Upper lobe of right lung (tissue), 1 donor: ENCODE measurements at regions not wholly inside any gene's neighbourhood (a gene's known extent, or its start where the extent isn't known, plus 50 kb on each side); places are given as distances from the start of the nearest gene placed in this dataset.
"Not testable (repeated sequence)": the region's sequence is repeated elsewhere in the genome, so short reads cannot be mapped to it uniquely, and the experiment has no call there.

ENCODE experiments used
- ATAC-seq: fragments of 200-7000 bp; cut with Tn5 transposase; one replicate; pipeline ENCODE4 v1.9.1; 2020; ENCODE audit warnings: mild to moderate bottlenecking, moderate library complexity
- DNase-seq: peaks from one replicate; pipeline ENCODE4 v3.0.0-alpha.2; 2020
- H3K27ac ChIP-seq: fragments of 200-600 bp; one replicate; pipeline ENCODE4 v1.8.0; 2022
- H3K27me3 ChIP-seq: fragments of 200-600 bp; one replicate; pipeline ENCODE4 v1.8.0; 2022; ENCODE audit warnings: mild to moderate bottlenecking
- H3K36me3 ChIP-seq: fragments of 200-600 bp; one replicate; pipeline ENCODE4 v1.8.0; 2022
- H3K4me1 ChIP-seq: fragments of 200-600 bp; one replicate; pipeline ENCODE4 v1.8.0; 2022
- H3K4me3 ChIP-seq: fragments of 200-600 bp; one replicate; pipeline ENCODE4 v1.8.0; 2022; ENCODE audit warnings: mild to moderate bottlenecking
- H3K9me3 ChIP-seq: fragments of 200-600 bp; one replicate; pipeline ENCODE4 v1.8.0; 2022
- intact Hi-C: fragments of 100-400 bp; cut with DNase I; formaldehyde crosslinking; loops from one replicate; pipeline ENCODE4 v1.11.0; 2022
- TF ChIP-seq, protein P1 (sequence below): fragments of 200-600 bp; IDR thresholded peaks from one replicate; pipeline ENCODE4 v1.8.0; 2022; ENCODE audit warnings: antibody characterized with exemption
- donor health status: DM: no; HTN: yes; CAD: no; lungs with severe emphysema.

DNA sequence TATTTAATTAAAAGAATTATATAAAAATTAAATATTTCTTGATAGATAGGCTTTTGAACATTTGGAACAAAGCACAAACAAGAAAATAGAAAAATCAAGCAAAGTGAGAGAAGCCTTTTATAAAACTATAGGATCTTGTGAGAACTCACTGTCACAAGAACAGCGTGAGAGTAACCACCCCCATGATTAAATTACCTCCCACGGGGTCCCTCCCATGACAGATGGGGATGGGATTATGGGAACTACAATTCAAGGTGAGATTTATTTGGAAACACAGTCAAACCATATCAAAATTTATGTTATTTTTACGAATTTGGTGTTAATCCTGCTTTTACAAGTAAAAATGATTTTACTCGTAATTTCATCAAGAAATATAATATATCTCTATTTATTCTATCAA lies 1136.1 kb upstream of the POT1 start:
- H3K36me3 ChIP-seq = no peaks in the 10 kb centered on the region
- intact Hi-C loops = no loop called here
- no peaks in the 10 kb centered on the region for H3K27me3 ChIP-seq
- H3K4me3 ChIP-seq = no peak overlapping the region
- H3K27ac ChIP-seq = no peak overlapping the region
- DNase-seq (no peak), ATAC-seq (no peak)
- TF ChIP-seq, protein P1, sequence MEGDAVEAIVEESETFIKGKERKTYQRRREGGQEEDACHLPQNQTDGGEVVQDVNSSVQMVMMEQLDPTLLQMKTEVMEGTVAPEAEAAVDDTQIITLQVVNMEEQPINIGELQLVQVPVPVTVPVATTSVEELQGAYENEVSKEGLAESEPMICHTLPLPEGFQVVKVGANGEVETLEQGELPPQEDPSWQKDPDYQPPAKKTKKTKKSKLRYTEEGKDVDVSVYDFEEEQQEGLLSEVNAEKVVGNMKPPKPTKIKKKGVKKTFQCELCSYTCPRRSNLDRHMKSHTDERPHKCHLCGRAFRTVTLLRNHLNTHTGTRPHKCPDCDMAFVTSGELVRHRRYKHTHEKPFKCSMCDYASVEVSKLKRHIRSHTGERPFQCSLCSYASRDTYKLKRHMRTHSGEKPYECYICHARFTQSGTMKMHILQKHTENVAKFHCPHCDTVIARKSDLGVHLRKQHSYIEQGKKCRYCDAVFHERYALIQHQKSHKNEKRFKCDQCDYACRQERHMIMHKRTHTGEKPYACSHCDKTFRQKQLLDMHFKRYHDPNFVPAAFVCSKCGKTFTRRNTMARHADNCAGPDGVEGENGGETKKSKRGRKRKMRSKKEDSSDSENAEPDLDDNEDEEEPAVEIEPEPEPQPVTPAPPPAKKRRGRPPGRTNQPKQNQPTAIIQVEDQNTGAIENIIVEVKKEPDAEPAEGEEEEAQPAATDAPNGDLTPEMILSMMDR = no peak
- no peaks in the 10 kb centered on the region for H3K9me3 ChIP-seq
- H3K4me1 ChIP-seq = no peaks in the 10 kb centered on the region

DNA sequence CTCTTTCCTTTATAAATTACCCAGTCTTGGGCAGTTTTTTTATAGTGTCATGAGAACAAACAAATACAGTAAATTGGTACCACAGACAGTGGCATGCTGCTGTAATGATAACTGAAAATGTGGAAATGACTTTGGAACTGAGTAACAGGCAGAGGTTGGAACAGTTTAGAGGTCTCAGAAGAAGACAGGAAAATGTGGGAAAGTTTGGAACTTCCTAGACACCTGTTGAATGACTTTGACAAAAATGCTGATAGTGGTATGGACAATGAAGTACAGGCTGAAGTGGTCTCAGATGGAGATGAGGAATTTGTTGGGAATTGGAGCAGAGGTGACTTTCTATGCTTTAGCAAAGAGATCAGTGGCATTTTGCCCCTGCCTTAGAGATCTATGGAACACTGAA lies 1128.4 kb upstream of the POT1 start:
- TF ChIP-seq, protein P1 = no peak

DNA sequence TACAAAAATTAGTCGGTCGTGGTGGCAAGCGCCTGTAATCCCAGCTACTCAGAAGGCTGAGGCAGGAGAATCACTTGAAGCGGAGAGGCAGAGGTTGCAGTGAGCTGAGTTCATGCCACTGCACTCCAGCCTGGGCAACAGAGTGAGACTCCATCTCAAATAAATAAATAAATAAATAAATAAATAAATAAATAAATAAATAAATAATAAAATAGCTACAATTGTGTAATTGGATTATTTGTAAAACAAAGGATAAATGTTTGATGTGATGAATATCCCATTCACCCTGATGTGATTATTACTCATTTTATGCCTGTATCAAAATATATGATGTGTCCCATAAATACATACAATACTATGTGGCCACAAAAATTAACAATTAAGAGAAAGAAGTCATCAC lies 1127.0 kb upstream of the POT1 start:
- DNase-seq, H3K4me3 ChIP-seq, H3K36me3 ChIP-seq, H3K27me3 ChIP-seq, H3K4me1 ChIP-seq, ATAC-seq, intact Hi-C loops, H3K9me3 ChIP-seq, H3K27ac ChIP-seq: not testable (repeated sequence)

More for the DNA sequence above, 1128.4 kb upstream of the POT1 start:
- Histone ChIP-seq H3K27ac (no peak overlapping the region), H3K9me3 (no peaks in the 10 kb centered on the region), H3K4me3 (no peak overlapping the region), H3K36me3 (no peaks in the 10 kb centered on the region), H3K4me1 (no peaks in the 10 kb centered on the region), H3K27me3 (no peaks in the 10 kb centered on the region)
- intact Hi-C loops = no loop called here
- ATAC-seq (no peak), DNase-seq (no peak)

DNA sequence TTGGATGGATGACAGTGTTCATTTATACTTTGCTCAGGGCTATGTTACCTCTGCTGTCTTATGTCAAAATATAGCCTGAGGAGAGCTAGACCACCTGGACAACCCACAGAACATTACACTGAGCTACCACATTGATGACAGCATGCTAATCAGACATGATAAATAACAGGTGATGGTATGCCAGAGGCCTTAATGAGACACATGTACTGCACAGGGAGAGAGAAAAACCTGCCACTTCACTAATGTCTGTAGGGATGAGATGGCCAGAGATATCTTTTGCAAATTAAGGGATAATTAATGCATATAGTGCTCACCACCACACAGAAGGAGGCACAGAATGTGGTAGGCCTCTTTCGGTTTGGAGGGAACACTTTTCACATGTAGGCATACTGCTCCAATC lies 1122.6 kb upstream of the POT1 start:
- intact Hi-C loops = no loop called here
- DNase-seq (no peak), ATAC-seq (no peak)
- H3K36me3 ChIP-seq = no peaks in the 10 kb centered on the region
- H3K27ac ChIP-seq = no peak overlapping the region
- no peak overlapping the region for H3K4me3 ChIP-seq
- no peaks in the 10 kb centered on the region for H3K9me3 ChIP-seq
- no peaks in the 10 kb centered on the region for H3K27me3 ChIP-seq
- TF ChIP-seq, protein P1 = no peak
- no peaks in the 10 kb centered on the region for H3K4me1 ChIP-seq

DNA sequence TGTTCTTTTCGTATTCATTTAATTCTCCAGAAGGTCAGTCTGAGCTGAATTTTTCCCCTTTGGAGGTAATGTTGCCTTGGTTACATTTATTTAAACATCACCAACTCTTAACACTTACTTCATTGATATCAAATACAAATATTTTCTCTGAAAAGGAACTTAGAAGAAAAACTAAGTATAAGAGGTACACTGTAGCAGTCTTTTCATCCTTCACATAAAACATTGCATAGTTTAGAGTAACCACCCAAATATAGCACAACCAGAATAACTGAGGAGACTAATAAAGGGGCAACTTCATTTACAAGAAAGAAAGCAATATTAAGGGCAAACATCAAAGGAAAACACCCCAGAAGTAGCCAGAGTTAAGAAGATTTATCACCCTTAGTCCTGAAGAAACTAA lies 1115.0 kb upstream of the POT1 start:
- Histone ChIP-seq H3K4me1 (no peaks in the 10 kb centered on the region), H3K9me3 (no peaks in the 10 kb centered on the region), H3K27ac (no peak overlapping the region), H3K27me3 (no peaks in the 10 kb centered on the region), H3K36me3 (no peaks in the 10 kb centered on the region), H3K4me3 (no peak overlapping the region)
- ATAC-seq = no peak
- intact Hi-C loops = no loop called here
- TF ChIP-seq, protein P1 = no peak
- no peak for DNase-seq

DNA sequence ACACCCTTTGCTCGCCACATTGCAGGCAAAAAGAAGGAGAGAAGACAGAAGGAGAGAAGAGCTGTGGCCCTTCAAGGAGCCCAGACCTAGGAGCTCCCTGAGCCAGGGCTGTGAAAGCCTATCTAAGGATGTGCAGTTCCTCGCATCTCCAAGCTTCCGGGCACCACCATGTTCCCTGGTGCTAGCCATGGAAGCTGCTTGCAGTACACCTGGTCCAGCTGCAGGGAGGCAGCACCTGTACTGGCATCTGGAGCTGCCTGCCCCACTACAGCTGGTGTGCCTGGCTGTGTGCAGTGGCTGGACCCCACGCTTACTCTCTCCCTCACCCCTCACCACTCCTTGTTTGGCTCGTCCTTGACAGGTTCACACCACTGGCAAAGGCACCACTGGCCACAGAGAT lies 1111.8 kb upstream of the POT1 start:
- TF ChIP-seq, protein P1 = no peak
- no peaks in the 10 kb centered on the region for H3K9me3 ChIP-seq
- H3K4me1 ChIP-seq = no peaks in the 10 kb centered on the region
- no peak overlapping the region for H3K27ac ChIP-seq
- intact Hi-C loops = no loop called here
- H3K36me3 ChIP-seq = no peaks in the 10 kb centered on the region
- ATAC-seq (peak; percentile 29), DNase-seq (no peak)
- H3K4me3 ChIP-seq = no peak overlapping the region
- H3K27me3 ChIP-seq = no peaks in the 10 kb centered on the region
